Astrocyte of the cerebellum (primary cell): ENCODE measurements at regions not wholly inside any gene's neighbourhood (a gene's known extent, or its start where the extent isn't known, plus 50 kb on each side); places are given as distances from the start of the nearest gene placed in this dataset.

Source experiments
- DNase-seq: peaks from one replicate; pipeline ENCODE4 v3.0.0-alpha.2; 2011; ENCODE audit warnings: low read depth
- H3K4me3 ChIP-seq: 2 replicates; pipeline ENCODE4 v1.5.1; 2011; ENCODE audit warnings: mild to moderate bottlenecking, low read depth, low read length, moderate library complexity
- CTCF ChIP-seq: IDR thresholded peaks from 2 replicates; pipeline ENCODE4 v1.5.1; 2012; ENCODE audit warnings: low read length, low read depth, moderate library complexity, mild to moderate bottlenecking; ENCODE audit errors: missing control alignments
- in situ Hi-C: cut with HindIII; loops from 2 replicates; pipeline ENCODE4 v1.10.0; 2017; ENCODE audit warnings: low sequenced_read_pairs

GRCh38 chr4:141890279-141890678 lies 253.9 kb downstream of the IL15 start:
- in situ Hi-C loops: no loop called here
- no peak overlapping the region for H3K4me3 ChIP-seq
- no peak for DNase-seq
- TF ChIP-seq CTCF: no peak

GRCh38 chr4:141891260-141892120 lies 255.1 kb downstream of the IL15 start:
- H3K4me3 ChIP-seq: no peak overlapping the region
- in situ Hi-C loops: no loop called here
- no peak for DNase-seq
- no peak for TF ChIP-seq CTCF

- no peak for TF ChIP-seq CTCF
- in situ Hi-C loops: no loop called here
- no peak overlapping the region for H3K4me3 ChIP-seq
- DNase-seq: no peak
Measured at GRCh38 chr4:141896687-141897086, 260.3 kb downstream of the IL15 start.

- in situ Hi-C loops: no loop called here
- TF ChIP-seq CTCF: no peak
- no peak for DNase-seq
- no peak overlapping the region for H3K4me3 ChIP-seq
Measured at GRCh38 chr4:141898346-141898745, 262.0 kb downstream of the IL15 start.

GRCh38 chr4:141899103-141899502 lies 262.7 kb downstream of the IL15 start:
- no peak for DNase-seq
- H3K4me3 ChIP-seq: no peak overlapping the region
- in situ Hi-C loops: no loop called here
- no peak for TF ChIP-seq CTCF

- H3K4me3 ChIP-seq: no peak overlapping the region
- DNase-seq: no peak
- in situ Hi-C loops: no loop called here
- TF ChIP-seq CTCF: no peak
Measured at GRCh38 chr4:141899541-141899940, 263.2 kb downstream of the IL15 start.

GRCh38 chr4:141900856-141901255 lies 264.5 kb downstream of the IL15 start:
- no peak for TF ChIP-seq CTCF
- no peak overlapping the region for H3K4me3 ChIP-seq
- in situ Hi-C loops: loop anchor here (10.0 kb wide), 1 partner anchor 84 kb away; no protein-coding TSS in a partner anchor
- no peak for DNase-seq
